NCI-H460 (cell line): ENCODE measurements at regions not wholly inside any gene's neighbourhood (a gene's known extent, or its start where the extent isn't known, plus 50 kb on each side); places are given as distances from the start of the nearest gene placed in this dataset.
A peak's percentile ranks its signal among the peaks of the same experiment; 100 is the strongest.
"Not testable (repeated sequence)": the region's sequence is repeated elsewhere in the genome, so short reads cannot be mapped to it uniquely, and the experiment has no call there.

Experiments
- DNase-seq: peaks from one replicate; pipeline ENCODE4 v3.0.0-alpha.2; 2016; ENCODE audit warnings: low read depth; ENCODE audit errors: extremely low read depth

GRCh38 chr3:81375921-81376320 lies 385.5 kb downstream of the GBE1 start:
- no peak for DNase-seq

- no peak for DNase-seq
Observed at GRCh38 chr3:81364411-81364810, 397.0 kb downstream of the GBE1 start.

GRCh38 chr3:81363816-81364215 lies 397.6 kb downstream of the GBE1 start:
- DNase-seq = no peak

- no peak for DNase-seq
Observed at GRCh38 chr3:81354119-81354518, 407.3 kb downstream of the GBE1 start.

- DNase-seq = peak; percentile 25
Observed at GRCh38 chr3:81352867-81353266, 408.6 kb downstream of the GBE1 start.

- DNase-seq = no peak
Observed at GRCh38 chr3:81349816-81350340, 411.6 kb downstream of the GBE1 start.

- no peak for DNase-seq
Observed at GRCh38 chr3:81339040-81339845, 422.2 kb downstream of the GBE1 start.

- DNase-seq = no peak
Observed at GRCh38 chr3:81336470-81336869, 425.0 kb downstream of the GBE1 start.

GRCh38 chr3:81329835-81330234 lies 431.6 kb downstream of the GBE1 start:
- not testable (repeated sequence) for DNase-seq

GRCh38 chr3:81326245-81326644 lies 435.2 kb downstream of the GBE1 start:
- no peak for DNase-seq

- no peak for DNase-seq
Observed at GRCh38 chr3:81320862-81321261, 440.6 kb downstream of the GBE1 start.

- DNase-seq = no peak
Observed at GRCh38 chr3:81315030-81315429, 446.4 kb downstream of the GBE1 start.

- DNase-seq = no peak
Observed at GRCh38 chr3:81311321-81311720, 450.1 kb downstream of the GBE1 start.

- DNase-seq = no peak
Observed at GRCh38 chr3:81308306-81308705, 453.1 kb downstream of the GBE1 start.

GRCh38 chr3:81307221-81307620 lies 454.2 kb downstream of the GBE1 start:
- DNase-seq = no peak

GRCh38 chr3:81303321-81303720 lies 458.1 kb downstream of the GBE1 start:
- no peak for DNase-seq

GRCh38 chr3:81302045-81302444 lies 459.4 kb downstream of the GBE1 start:
- peak; percentile 30 for DNase-seq

GRCh38 chr3:81301230-81301629 lies 460.2 kb downstream of the GBE1 start:
- no peak for DNase-seq

- no peak for DNase-seq
Observed at GRCh38 chr3:81300324-81300927, 461.0 kb downstream of the GBE1 start.

GRCh38 chr3:81299481-81299880 lies 462.0 kb downstream of the GBE1 start:
- no peak for DNase-seq

- DNase-seq = no peak
Observed at GRCh38 chr3:81295906-81296577, 465.4 kb downstream of the GBE1 start.

- no peak for DNase-seq
Observed at GRCh38 chr3:81293156-81293555, 468.3 kb downstream of the GBE1 start.
